Right lobe of liver (tissue), 6 donors: ENCODE measurements at regions not wholly inside any gene's neighbourhood (a gene's known extent, or its start where the extent isn't known, plus 50 kb on each side); places are given as distances from the start of the nearest gene placed in this dataset.

Experiments
- ATAC-seq, 4 donors: fragments of 200-7000 bp; cut with Tn5 transposase; one replicate each; pipeline ENCODE4 v1.9.1; 2020; ENCODE audit warnings: mild to moderate bottlenecking in 4 of 4, moderate library complexity in 4 of 4
- DNase-seq, 3 donors: peaks; one replicate each; pipeline ENCODE4 v3.0.0-alpha.2; 2020
- H3K27ac ChIP-seq, 3 donors: fragments of 200-600 bp; one replicate each; pipeline ENCODE4 v1.8.0; 2022
- H3K27me3 ChIP-seq, 2 donors: fragments of 200-600 bp; one replicate each; pipeline ENCODE4 v1.8.0; 2022
- H3K36me3 ChIP-seq, 4 donors: fragments of 200-600 bp; sonication (generic) in 1 of 4; one replicate each; pipeline versions ENCODE4 v1.5.1 to v1.8.0; 2017 to 2022; ENCODE audit warnings: control low read depth in 1 of 4
- H3K4me1 ChIP-seq, 4 donors: fragments of 200-600 bp; sonication (generic) in 1 of 4; one replicate each; pipeline versions ENCODE4 v1.5.1 to v1.8.0; 2017 to 2022; ENCODE audit warnings: control low read depth in 1 of 4
- H3K4me3 ChIP-seq, 3 donors: fragments of 200-600 bp; one replicate each; pipeline ENCODE4 v1.8.0; 2022
- H3K9me3 ChIP-seq, 4 donors: fragments of 200-600 bp; sonication (generic) in 1 of 4; one replicate each; pipeline versions ENCODE4 v1.5.1 to v1.8.0; 2017 to 2022; ENCODE audit warnings: control low read depth in 1 of 4
- POLR2A ChIP-seq: fragments of 450-650 bp; IDR thresholded peaks from one replicate; pipeline ENCODE4 v1.6.1; 2017; ENCODE audit warnings: antibody characterized with exemption, mild to moderate bottlenecking
- WGBS: methylation state at CpG from one replicate; pipeline ENCODE4 v1.1.6; 2018; ENCODE audit warnings: low coverage, low lambda C conversion rate; ENCODE audit not compliant: insufficient coverage; ENCODE audit errors: missing lambda C conversion rate; 5-methylcytosine and 5-hydroxymethylcytosine counted together
- intact Hi-C, 2 donors: fragments of 100-400 bp; cut with DNase I; formaldehyde crosslinking; loops; one replicate each; pipeline versions ENCODE4 v1.11.2 to v1.14.1; 2022
- TF ChIP-seq, protein P1 (sequence below), 4 donors: fragments of 200-600 bp in 3 of 4; fragments of 450-650 bp in 1 of 4; IDR thresholded peaks; one replicate each; pipeline versions ENCODE4 v1.5.1 to v1.8.0; 2016 to 2022; ENCODE audit warnings: antibody characterized with exemption in 4 of 4, mild to moderate bottlenecking in 2 of 4
- donor health status: DM: no; HTN: yes; CAD: no.
- donor health status: DM: no; HTN: no; CAD: no.
- donor health status: DM: no; HTN: no; CAD: no.
- donor health status: DM: no; HTN: yes; CAD: no.
- donor health status: DM: no; HTN: yes; CAD: no.

DNA sequence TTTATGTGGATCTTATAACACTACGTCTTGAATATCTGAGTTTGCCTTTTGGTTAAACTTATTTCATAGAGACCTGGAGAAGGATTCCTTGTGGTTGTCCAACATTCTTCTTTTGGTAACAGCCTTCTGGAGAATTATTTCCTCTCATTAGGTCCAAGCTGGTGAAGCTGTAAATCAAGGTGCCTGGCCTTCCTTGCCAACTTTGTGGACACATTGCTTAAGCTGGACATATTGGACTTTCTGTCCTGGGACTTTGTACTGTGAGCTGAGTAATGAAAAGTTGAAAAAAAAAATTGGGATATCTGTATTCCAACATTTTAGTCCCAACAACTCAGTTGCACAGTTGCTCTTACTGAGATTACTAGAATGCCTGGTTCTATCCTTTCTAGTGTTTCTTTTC lies 186.2 kb downstream of the HAO1 start:
- ATAC-seq (peak; percentile 64 to 84 (median 80)), DNase-seq (peak in 1 of 3 donors; percentile 47)
- intact Hi-C loops: no loop called here
- 100% methylated on average over 1 of the region's 1 CpG for WGBS
- Histone ChIP-seq H3K27me3 (no peaks in the 10 kb centered on the region), H3K9me3 (no peaks in the 10 kb centered on the region), H3K27ac (no peak overlapping the region), H3K4me3 (no peak overlapping the region), H3K36me3 (no peaks in the 10 kb centered on the region), H3K4me1 (peaks cover 0 to 7% (median 3%) of the 10 kb centered on the region in 4 donors)
- TF ChIP-seq, protein P1, sequence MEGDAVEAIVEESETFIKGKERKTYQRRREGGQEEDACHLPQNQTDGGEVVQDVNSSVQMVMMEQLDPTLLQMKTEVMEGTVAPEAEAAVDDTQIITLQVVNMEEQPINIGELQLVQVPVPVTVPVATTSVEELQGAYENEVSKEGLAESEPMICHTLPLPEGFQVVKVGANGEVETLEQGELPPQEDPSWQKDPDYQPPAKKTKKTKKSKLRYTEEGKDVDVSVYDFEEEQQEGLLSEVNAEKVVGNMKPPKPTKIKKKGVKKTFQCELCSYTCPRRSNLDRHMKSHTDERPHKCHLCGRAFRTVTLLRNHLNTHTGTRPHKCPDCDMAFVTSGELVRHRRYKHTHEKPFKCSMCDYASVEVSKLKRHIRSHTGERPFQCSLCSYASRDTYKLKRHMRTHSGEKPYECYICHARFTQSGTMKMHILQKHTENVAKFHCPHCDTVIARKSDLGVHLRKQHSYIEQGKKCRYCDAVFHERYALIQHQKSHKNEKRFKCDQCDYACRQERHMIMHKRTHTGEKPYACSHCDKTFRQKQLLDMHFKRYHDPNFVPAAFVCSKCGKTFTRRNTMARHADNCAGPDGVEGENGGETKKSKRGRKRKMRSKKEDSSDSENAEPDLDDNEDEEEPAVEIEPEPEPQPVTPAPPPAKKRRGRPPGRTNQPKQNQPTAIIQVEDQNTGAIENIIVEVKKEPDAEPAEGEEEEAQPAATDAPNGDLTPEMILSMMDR (IDR thresholded peaks at IDR 0.05): no peak

DNA sequence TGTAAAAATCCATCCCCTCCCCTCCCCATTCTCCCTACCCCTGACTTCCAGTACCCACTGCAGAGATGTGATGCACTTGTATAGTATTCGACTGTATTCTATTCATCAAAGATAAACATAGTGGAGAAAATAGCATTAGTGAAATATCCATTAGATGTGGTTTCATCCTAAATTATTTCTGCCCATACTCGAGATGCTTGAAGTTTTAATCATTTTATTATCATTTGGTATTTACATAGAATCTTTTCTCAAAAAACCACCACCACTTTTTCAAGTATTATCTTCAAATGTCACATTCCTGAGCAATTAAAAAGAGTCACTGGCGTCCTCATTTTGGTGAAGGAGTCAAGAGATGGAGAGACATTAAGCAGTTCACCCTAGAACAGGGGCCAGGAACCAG lies 181.9 kb downstream of the HAO1 start:
- Histone ChIP-seq H3K36me3 (no peaks in the 10 kb centered on the region), H3K9me3 (no peaks in the 10 kb centered on the region), H3K27ac (no peak overlapping the region), H3K27me3 (no peaks in the 10 kb centered on the region), H3K4me3 (no peak overlapping the region), H3K4me1 (no peaks in the 10 kb centered on the region)
- DNase-seq (no peak), ATAC-seq (no peak)
- TF ChIP-seq POLR2A: no peak
- TF ChIP-seq, protein P1 (IDR thresholded peaks at IDR 0.05): no peak
- intact Hi-C loops: no loop called here
- 63% methylated on average over 3 of the region's 3 CpGs for WGBS

DNA sequence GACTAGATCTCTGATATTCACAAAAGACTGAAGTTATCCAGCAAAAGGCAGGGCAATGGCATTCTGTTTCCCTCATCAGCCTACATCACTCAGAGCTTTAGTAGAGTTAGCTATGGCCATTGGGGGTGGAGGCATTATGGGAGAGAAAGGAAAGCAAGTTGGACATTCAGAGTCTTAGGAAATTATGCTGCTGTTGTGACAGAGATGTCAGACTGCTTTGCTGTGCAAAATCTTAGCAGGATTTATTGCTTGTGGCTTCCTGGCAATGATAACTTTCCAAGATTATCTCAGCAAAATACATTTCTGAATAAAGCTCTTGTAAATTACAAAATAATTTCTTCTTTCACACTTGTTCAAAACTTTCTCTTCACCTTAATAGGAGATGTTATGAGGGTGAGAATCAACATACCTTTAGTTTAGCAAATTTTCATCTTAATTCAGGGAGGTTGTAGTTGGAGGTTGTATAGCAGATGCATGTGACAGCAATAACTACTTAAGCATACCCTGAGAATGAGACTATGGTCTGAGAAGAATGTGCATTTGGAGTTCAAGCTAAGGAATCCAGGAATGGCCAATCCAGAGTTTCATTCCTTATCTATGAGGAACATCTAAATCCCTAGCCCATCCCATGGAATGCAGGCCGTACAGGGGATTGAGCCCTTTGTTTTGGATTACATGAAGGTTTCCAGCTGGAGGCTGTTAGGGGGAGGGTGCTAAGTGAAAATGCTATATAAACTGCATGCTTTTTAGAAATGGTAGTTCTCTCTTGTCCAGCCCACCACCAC lies 179.8 kb downstream of the HAO1 start:
- ATAC-seq (no peak), DNase-seq (no peak)
- Histone ChIP-seq H3K27ac (no peak overlapping the region), H3K4me1 (no peaks in the 10 kb centered on the region), H3K9me3 (no peaks in the 10 kb centered on the region), H3K4me3 (no peak overlapping the region), H3K27me3 (no peaks in the 10 kb centered on the region), H3K36me3 (no peaks in the 10 kb centered on the region)
- intact Hi-C loops: no loop called here
- 67% methylated on average over 1 of the region's 1 CpG for WGBS
- no peak for TF ChIP-seq POLR2A
- TF ChIP-seq, protein P1 (IDR thresholded peaks at IDR 0.05): no peak

DNA sequence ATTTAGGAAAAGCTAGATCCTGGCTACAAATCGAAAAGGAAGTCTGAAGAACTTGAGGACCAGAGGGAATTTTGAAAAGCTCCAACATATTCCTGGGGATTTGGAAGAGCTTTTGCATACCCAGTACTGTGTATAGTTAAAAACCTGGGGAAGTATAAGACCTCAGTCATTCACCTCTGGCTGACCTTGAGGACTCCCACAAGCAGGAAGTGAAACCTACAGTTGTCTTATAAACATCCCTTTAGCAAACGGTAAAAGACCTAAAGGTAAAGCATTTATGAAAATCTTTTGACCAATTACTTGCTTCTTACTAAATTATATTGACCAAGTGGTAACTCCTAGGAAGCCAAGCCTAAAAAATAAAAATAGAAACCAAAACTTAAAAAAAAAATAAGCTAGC lies 175.0 kb downstream of the HAO1 start:
- H3K4me1 ChIP-seq: no peaks in the 10 kb centered on the region
- H3K27me3 ChIP-seq: no peaks in the 10 kb centered on the region
- H3K27ac ChIP-seq: no peak overlapping the region
- intact Hi-C loops: no loop called here
- TF ChIP-seq, protein P1 (IDR thresholded peaks at IDR 0.05): no peak
- 54% methylated on average over 2 of the region's 2 CpGs for WGBS
- DNase-seq: no peak
- H3K4me3 ChIP-seq: no peak overlapping the region
- no peak for ATAC-seq
- no peaks in the 10 kb centered on the region for H3K9me3 ChIP-seq
- H3K36me3 ChIP-seq: no peaks in the 10 kb centered on the region
